ENCODE measurements at regions not wholly inside any gene's neighbourhood (a gene's known extent, or its start where the extent isn't known, plus 50 kb on each side); places are given as distances from the start of the nearest gene placed in this dataset.

DNA sequence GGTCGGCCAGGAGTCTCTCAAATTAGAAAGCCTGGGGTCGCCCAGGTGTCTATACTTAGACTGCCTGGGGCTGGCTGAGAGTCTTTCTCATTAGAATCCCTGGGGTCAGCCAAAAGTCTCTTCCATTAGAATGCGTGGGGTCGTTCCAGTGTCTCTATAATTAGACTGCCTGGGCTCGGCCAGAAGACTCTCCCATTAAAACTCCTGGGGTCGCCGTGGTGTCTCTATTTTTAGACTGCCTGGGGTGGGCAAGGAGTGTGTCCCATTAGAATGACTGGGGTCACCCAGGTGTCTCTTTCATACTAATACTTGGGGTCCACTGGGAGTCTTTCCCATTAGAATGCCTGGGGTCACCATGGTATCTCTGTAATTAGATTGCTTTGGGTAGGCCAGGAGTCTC is 2227.7 kb downstream of the TP53TG3F start:
- TF ChIP-seq CTCF (IDR thresholded peaks at IDR 0.05; ENCODE audit: low read depth, low read length) = no peak
- TF ChIP-seq POLR2A (IDR thresholded peaks at IDR 0.05; ENCODE audit: extremely low read depth, insufficient read length) = no peak
- TF ChIP-seq MYC (IDR thresholded peaks at IDR 0.05; ENCODE audit: low read depth, low read length) = no peak
- no peak for TF ChIP-seq MAX (IDR thresholded peaks at IDR 0.05; ENCODE audit: low read depth, low read length)

Data from NB4 (cell line).